BJ (cell line): ENCODE measurements at regions not wholly inside any gene's neighbourhood (a gene's known extent, or its start where the extent isn't known, plus 50 kb on each side); places are given as distances from the start of the nearest gene placed in this dataset.

ENCODE experiments used
- CTCF ChIA-PET: fragments of 350-600 bp; formaldehyde crosslinking; extraction: SDS; loops from one replicate; lab custom pipeline; 2021; ENCODE audit warnings: antibody characterized with exemption, inconsistent platforms; lab: Yijun Ruan, JAX
- POLR2A ChIA-PET: fragments of 300-600 bp; sonication (Branson Sonifier 250); formaldehyde crosslinking; extraction: SDS; loops from one replicate; lab custom pipeline; 2021; ENCODE audit warnings: antibody characterized with exemption; lab: Charles Lee
- DNase-seq: peaks from one replicate; pipeline ENCODE4 v3.0.0-alpha.2; 2011; ENCODE audit warnings: low read depth
- H3K27me3 ChIP-seq: 2 replicates; pipeline ENCODE4 v1.6.0; 2011; ENCODE audit warnings: low read length; ENCODE audit not compliant: control insufficient read depth, insufficient read depth
- H3K36me3 ChIP-seq: 2 replicates; pipeline ENCODE4 v1.5.1; 2011; ENCODE audit warnings: low read length; ENCODE audit not compliant: control insufficient read depth, insufficient read depth
- H3K4me3 ChIP-seq: 2 replicates; pipeline ENCODE4 v1.5.1; 2011; ENCODE audit warnings: low read depth, mild to moderate bottlenecking, control low read depth, low read length
- TF ChIP-seq, protein P1 (sequence below): IDR thresholded peaks from 2 replicates; pipeline ENCODE4 v1.5.1; 2011; ENCODE audit warnings: low read depth, mild to moderate bottlenecking, control low read depth, inconsistent platforms, low read length, moderate library complexity; ENCODE audit not compliant: insufficient read depth

DNA sequence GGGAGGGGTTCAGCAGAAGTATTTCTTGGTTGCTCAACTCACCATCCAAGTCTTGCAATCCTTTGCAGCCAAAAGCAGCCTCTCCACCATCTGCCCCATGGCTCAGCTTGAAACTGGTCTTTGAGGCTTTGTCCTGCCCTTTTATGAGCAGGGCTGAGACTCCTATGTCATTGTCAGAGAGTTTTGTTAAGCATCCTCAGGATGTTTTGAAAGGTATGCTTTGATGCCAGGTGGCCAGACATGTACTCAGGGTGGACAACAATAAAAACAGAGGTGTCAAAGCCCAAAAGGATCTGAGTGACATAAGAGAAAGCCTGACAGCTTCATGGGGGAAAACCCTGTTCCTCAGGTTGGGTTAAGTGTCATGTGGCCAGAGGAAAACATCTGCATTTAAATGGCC lies 310.5 kb downstream of the PRDM2 start:
- H3K27me3 ChIP-seq, result no peaks in the 10 kb centered on the region
- H3K36me3 ChIP-seq, result no peaks in the 10 kb centered on the region
- DNase-seq, result no peak
- ChIA-PET POLR2A (no interaction called here), CTCF (no interaction called here)
- no peak overlapping the region for H3K4me3 ChIP-seq
- TF ChIP-seq, protein P1, sequence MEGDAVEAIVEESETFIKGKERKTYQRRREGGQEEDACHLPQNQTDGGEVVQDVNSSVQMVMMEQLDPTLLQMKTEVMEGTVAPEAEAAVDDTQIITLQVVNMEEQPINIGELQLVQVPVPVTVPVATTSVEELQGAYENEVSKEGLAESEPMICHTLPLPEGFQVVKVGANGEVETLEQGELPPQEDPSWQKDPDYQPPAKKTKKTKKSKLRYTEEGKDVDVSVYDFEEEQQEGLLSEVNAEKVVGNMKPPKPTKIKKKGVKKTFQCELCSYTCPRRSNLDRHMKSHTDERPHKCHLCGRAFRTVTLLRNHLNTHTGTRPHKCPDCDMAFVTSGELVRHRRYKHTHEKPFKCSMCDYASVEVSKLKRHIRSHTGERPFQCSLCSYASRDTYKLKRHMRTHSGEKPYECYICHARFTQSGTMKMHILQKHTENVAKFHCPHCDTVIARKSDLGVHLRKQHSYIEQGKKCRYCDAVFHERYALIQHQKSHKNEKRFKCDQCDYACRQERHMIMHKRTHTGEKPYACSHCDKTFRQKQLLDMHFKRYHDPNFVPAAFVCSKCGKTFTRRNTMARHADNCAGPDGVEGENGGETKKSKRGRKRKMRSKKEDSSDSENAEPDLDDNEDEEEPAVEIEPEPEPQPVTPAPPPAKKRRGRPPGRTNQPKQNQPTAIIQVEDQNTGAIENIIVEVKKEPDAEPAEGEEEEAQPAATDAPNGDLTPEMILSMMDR, result no peak

DNA sequence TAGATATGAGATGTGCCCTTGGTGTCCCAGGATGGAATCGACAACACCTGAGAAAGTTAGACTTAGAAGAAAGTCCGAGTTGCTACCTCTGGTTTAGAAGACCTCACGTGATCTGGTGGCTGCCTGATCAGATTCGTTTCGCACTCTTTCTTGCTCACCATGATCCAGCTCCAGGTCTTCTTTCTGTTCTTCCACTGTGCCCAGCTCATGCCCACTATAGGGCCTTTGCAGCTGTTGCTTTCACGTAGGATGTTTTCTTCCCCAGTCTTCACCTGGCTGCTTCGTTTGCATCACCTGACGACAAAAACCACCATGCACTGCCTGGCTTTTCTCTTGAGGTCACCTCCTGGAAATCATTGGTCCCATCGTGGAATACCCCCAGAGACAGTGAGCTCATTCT lies 311.1 kb downstream of the PRDM2 start:
- ChIA-PET CTCF (no interaction called here), POLR2A (no interaction called here)
- Histone ChIP-seq H3K4me3 (no peak overlapping the region), H3K36me3 (no peaks in the 10 kb centered on the region), H3K27me3 (no peaks in the 10 kb centered on the region)
- DNase-seq, result no peak
- TF ChIP-seq, protein P1, result no peak

DNA sequence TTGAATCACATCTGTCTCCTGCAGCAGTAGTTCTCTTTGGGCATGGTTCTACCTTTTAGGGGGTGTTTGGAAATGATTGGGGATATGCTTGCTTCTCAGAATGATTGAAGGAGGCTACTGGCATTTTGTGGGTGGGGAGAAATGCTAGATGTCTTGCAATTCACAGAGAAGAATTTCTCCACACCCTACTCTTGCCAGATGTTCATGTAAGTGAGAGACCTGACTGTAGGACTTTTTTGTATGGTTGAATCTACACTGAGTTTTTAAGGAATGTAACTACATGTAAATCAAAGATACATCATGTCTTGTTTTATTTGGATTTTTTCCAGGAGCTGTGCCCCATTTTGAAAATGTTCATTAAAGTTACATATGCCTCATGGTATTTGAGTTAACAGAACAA lies 311.9 kb downstream of the PRDM2 start:
- H3K27me3 ChIP-seq, result no peaks in the 10 kb centered on the region
- TF ChIP-seq, protein P1, result no peak
- ChIA-PET CTCF (no interaction called here), POLR2A (no interaction called here)
- no peaks in the 10 kb centered on the region for H3K36me3 ChIP-seq
- DNase-seq, result no peak
- H3K4me3 ChIP-seq, result no peak overlapping the region

DNA sequence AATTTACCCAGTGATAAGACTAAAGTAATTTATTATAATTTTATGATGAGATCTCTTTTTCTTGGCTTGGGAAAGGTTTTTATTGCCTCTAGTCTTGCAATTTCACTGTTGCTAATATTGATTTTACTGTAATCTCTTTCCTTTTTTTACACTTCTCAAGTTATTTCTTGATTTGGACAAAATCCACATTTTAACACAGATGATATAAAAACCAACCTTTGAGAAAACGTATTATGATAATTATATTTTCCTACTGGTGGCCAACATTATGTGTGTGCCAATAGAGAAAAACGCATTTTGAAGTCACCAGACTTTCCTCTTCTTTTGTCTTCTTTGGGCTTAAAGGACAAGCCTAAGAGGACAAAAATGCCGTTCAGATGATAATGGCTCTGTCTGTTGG lies 314.9 kb downstream of the PRDM2 start:
- CTCF ChIA-PET, result no interaction called here
- DNase-seq, result no peak
- POLR2A ChIA-PET, result no interaction called here
- no peaks in the 10 kb centered on the region for H3K27me3 ChIP-seq
- H3K4me3 ChIP-seq, result no peak overlapping the region
- H3K36me3 ChIP-seq, result no peaks in the 10 kb centered on the region
- TF ChIP-seq, protein P1, result no peak

DNA sequence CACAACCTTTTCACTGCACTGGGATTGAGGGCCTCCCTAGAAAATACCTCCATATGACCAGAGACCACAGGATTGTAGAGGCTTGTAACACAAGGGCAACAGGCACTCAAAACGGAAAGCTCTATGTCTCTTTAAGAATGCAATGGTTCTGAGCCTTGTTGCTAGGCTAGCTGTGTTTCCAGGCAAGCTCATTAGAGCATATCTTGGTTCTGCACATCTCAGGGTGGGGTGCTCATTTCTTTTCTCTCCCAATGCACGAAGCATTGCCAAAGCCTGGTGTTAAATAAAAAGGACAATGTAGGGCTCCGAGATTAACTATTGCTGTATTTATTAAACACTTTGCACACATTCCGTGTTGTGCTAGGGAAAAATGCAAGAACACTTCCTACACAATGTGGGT lies 315.9 kb downstream of the PRDM2 start:
- H3K27me3 ChIP-seq, result no peaks in the 10 kb centered on the region
- DNase-seq, result no peak
- POLR2A ChIA-PET, result no interaction called here
- no peak overlapping the region for H3K4me3 ChIP-seq
- TF ChIP-seq, protein P1, result no peak
- H3K36me3 ChIP-seq, result no peaks in the 10 kb centered on the region
- CTCF ChIA-PET, result no interaction called here
